Neural progenitor cell (in vitro differentiated cells): ENCODE measurements at regions not wholly inside any gene's neighbourhood (a gene's known extent, or its start where the extent isn't known, plus 50 kb on each side); places are given as distances from the start of the nearest gene placed in this dataset.

ENCODE experiments used
- DNase-seq: peaks from one replicate; pipeline ENCODE4 v3.0.0-alpha.2; 2016; ENCODE audit warnings: low spot score
- H2AFZ ChIP-seq: fragments of 200-600 bp; sonication (generic); replicated peaks from 2 replicates; pipeline ENCODE4 v1.6.1; 2016; ENCODE audit warnings: antibody characterized with exemption
- H3F3A ChIP-seq: fragments of 200-600 bp; sonication (generic); 2 replicates; pipeline ENCODE4 v1.6.1; 2016; ENCODE audit warnings: antibody characterized with exemption, low read depth
- H3K27ac ChIP-seq: fragments of 200-600 bp; sonication (generic); 2 replicates; pipeline ENCODE4 v1.5.1; 2016; ENCODE audit warnings: mild to moderate bottlenecking
- H3K27me3 ChIP-seq: fragments of 200-600 bp; sonication (generic); 2 replicates; pipeline ENCODE4 v1.6.1; 2016; ENCODE audit warnings: mild to moderate bottlenecking, moderate library complexity
- H3K36me3 ChIP-seq: fragments of 200-600 bp; sonication (generic); 2 replicates; pipeline ENCODE4 v1.5.1; 2016
- H3K4me1 ChIP-seq: fragments of 200-600 bp; sonication (generic); 2 replicates; pipeline ENCODE4 v1.6.1; 2016; ENCODE audit warnings: mixed run types
- H3K4me2 ChIP-seq: fragments of 200-600 bp; sonication (generic); 2 replicates; pipeline ENCODE4 v1.6.1; 2016
- H3K4me3 ChIP-seq: fragments of 200-600 bp; sonication (generic); 2 replicates; pipeline ENCODE4 v1.5.1; 2016
- H3K79me2 ChIP-seq: fragments of 200-600 bp; sonication (generic); 2 replicates; pipeline ENCODE4 v1.6.1; 2016; ENCODE audit warnings: low read depth
- H3K9ac ChIP-seq: fragments of 200-600 bp; sonication (generic); 2 replicates; pipeline ENCODE4 v1.6.1; 2016
- H3K9me3 ChIP-seq: fragments of 200-600 bp; sonication (generic); 2 replicates; pipeline ENCODE4 v1.5.1; 2016; ENCODE audit warnings: low read depth
- H4K20me1 ChIP-seq: fragments of 200-600 bp; sonication (generic); 2 replicates; pipeline ENCODE4 v1.6.1; 2016; ENCODE audit warnings: low read depth
- H3K27ac Mint-ChIP-seq: 3 replicates; pipeline ENCODE4 v1.8.0; 2021; ENCODE audit warnings: mixed read lengths
- H3K27me3 Mint-ChIP-seq: 2 replicates; pipeline ENCODE4 v1.8.0; 2022; ENCODE audit warnings: low read depth, mild to moderate bottlenecking, inconsistent platforms, moderate library complexity, mixed read lengths; ENCODE audit not compliant: insufficient read depth
- H3K36me3 Mint-ChIP-seq: 3 replicates; pipeline ENCODE4 v1.8.0; 2021; ENCODE audit warnings: mixed read lengths
- H3K4me1 Mint-ChIP-seq: 3 replicates; pipeline ENCODE4 v1.8.0; 2021; ENCODE audit warnings: mixed read lengths
- H3K4me3 Mint-ChIP-seq: 3 replicates; pipeline ENCODE4 v1.8.0; 2021; ENCODE audit warnings: mild to moderate bottlenecking, moderate library complexity, mixed read lengths
- H3K9me3 Mint-ChIP-seq: 3 replicates; pipeline ENCODE4 v1.8.0; 2020; ENCODE audit warnings: mixed read lengths
- CTCF ChIP-seq: fragments of 200-600 bp; sonication (generic); IDR thresholded peaks from 2 replicates; pipeline ENCODE4 v1.5.1; 2017; ENCODE audit warnings: antibody characterized with exemption, mild to moderate bottlenecking
- EZH2 ChIP-seq: fragments of 200-600 bp; sonication (generic); IDR thresholded peaks from 2 replicates; pipeline ENCODE4 v1.6.1; 2017; ENCODE audit warnings: antibody characterized with exemption, mild to moderate bottlenecking, moderate library complexity
- EZH2phosphoT487 ChIP-seq: fragments of 200-600 bp; sonication (generic); IDR thresholded peaks from 2 replicates; pipeline ENCODE4 v1.6.1; 2017; ENCODE audit warnings: antibody characterized with exemption

- no peaks in the 10 kb centered on the region for H3K27me3 ChIP-seq
- no peak for DNase-seq
- H3F3A ChIP-seq, result no peaks in the 10 kb centered on the region
- H2AFZ ChIP-seq, result no peak overlapping the region
- TF ChIP-seq CTCF (no peak), EZH2 (no peak), EZH2phosphoT487 (no peak)
- H3K4me2 ChIP-seq, result no peak overlapping the region
- Mint-ChIP-seq H3K4me1 (no peaks in the 10 kb centered on the region), H3K27ac (no peak overlapping the region), H3K4me3 (no peak overlapping the region), H3K27me3 (peaks cover 2% of the 10 kb centered on the region), H3K9me3 (no peaks in the 10 kb centered on the region), H3K36me3 (no peaks in the 10 kb centered on the region)
- no peaks in the 10 kb centered on the region for H3K36me3 ChIP-seq
- H4K20me1 ChIP-seq, result no peaks in the 10 kb centered on the region
- H3K4me1 ChIP-seq, result no peaks in the 10 kb centered on the region
- no peak overlapping the region for H3K27ac ChIP-seq
- H3K79me2 ChIP-seq, result no peaks in the 10 kb centered on the region
- no peak overlapping the region for H3K9ac ChIP-seq
- no peak overlapping the region for H3K4me3 ChIP-seq
- no peaks in the 10 kb centered on the region for H3K9me3 ChIP-seq
These were observed 170.4 kb downstream of the SMIM20 start for GRCh38 chr4:26084414-26084813.

- no peak overlapping the region for H3K27ac Mint-ChIP-seq
- H3K27me3 ChIP-seq, result no peaks in the 10 kb centered on the region
- no peaks in the 10 kb centered on the region for H3K4me1 ChIP-seq
- H3K79me2 ChIP-seq, result no peaks in the 10 kb centered on the region
- TF ChIP-seq CTCF (no peak), EZH2 (no peak), EZH2phosphoT487 (no peak)
- no peak overlapping the region for H3K27ac ChIP-seq
- no peak overlapping the region for H3K4me2 ChIP-seq
- H3F3A ChIP-seq, result no peaks in the 10 kb centered on the region
- H3K9me3 ChIP-seq, result peaks cover 6% of the 10 kb centered on the region
- H3K4me3 Mint-ChIP-seq, result no peak overlapping the region
- peaks cover 2% of the 10 kb centered on the region for H3K27me3 Mint-ChIP-seq
- no peaks in the 10 kb centered on the region for H3K36me3 ChIP-seq
- no peaks in the 10 kb centered on the region for H3K36me3 Mint-ChIP-seq
- DNase-seq, result no peak
- no peaks in the 10 kb centered on the region for H4K20me1 ChIP-seq
- H3K9ac ChIP-seq, result no peak overlapping the region
- H3K9me3 Mint-ChIP-seq, result peaks cover 7% of the 10 kb centered on the region
- no peak overlapping the region for H3K4me3 ChIP-seq
- no peaks in the 10 kb centered on the region for H3K4me1 Mint-ChIP-seq
- no peak overlapping the region for H2AFZ ChIP-seq
These were observed 171.5 kb downstream of the SMIM20 start for GRCh38 chr4:26085551-26085950.

- Mint-ChIP-seq H3K27me3 (peaks cover 2% of the 10 kb centered on the region), H3K27ac (no peak overlapping the region), H3K4me1 (no peaks in the 10 kb centered on the region), H3K9me3 (peaks cover 16% of the 10 kb centered on the region), H3K4me3 (no peak overlapping the region), H3K36me3 (no peaks in the 10 kb centered on the region)
- no peaks in the 10 kb centered on the region for H3K79me2 ChIP-seq
- no peak overlapping the region for H3K27ac ChIP-seq
- H3K36me3 ChIP-seq, result no peaks in the 10 kb centered on the region
- no peak overlapping the region for H3K4me3 ChIP-seq
- H4K20me1 ChIP-seq, result no peaks in the 10 kb centered on the region
- TF ChIP-seq EZH2phosphoT487, result no peak
- no peak for TF ChIP-seq CTCF
- no peak for TF ChIP-seq EZH2
- no peak overlapping the region for H3K4me2 ChIP-seq
- H3K27me3 ChIP-seq, result no peaks in the 10 kb centered on the region
- DNase-seq, result no peak
- H2AFZ ChIP-seq, result no peak overlapping the region
- no peaks in the 10 kb centered on the region for H3K4me1 ChIP-seq
- no peak overlapping the region for H3K9ac ChIP-seq
- H3F3A ChIP-seq, result no peaks in the 10 kb centered on the region
- peaks cover 7% of the 10 kb centered on the region for H3K9me3 ChIP-seq
These were observed 172.8 kb downstream of the SMIM20 start for GRCh38 chr4:26086621-26087441.
